CD14-positive monocyte (primary cell): ENCODE measurements at regions not wholly inside any gene's neighbourhood (a gene's known extent, or its start where the extent isn't known, plus 50 kb on each side); places are given as distances from the start of the nearest gene placed in this dataset.
"Not testable (repeated sequence)": the region's sequence is repeated elsewhere in the genome, so short reads cannot be mapped to it uniquely, and the experiment has no call there.

ENCODE experiments used
- DNase-seq, 3 donors: peaks; one replicate each; pipeline ENCODE4 v3.0.0-alpha.2; 2011 to 2022
- H2AFZ ChIP-seq: 2 replicates; pipeline ENCODE4 v1.6.0; 2012; ENCODE audit warnings: mild to moderate bottlenecking, low read depth, low read length, inconsistent platforms; ENCODE audit not compliant: insufficient read depth, poor library complexity, severe bottlenecking
- H3K27ac ChIP-seq, 2 donors: 1 replicate in 1 of 2; 2 replicates in 1 of 2; pipeline ENCODE4 v1.5.1; 2012 to 2013; ENCODE audit warnings: low read length in 2 of 2, control low read depth in 1 of 2, inconsistent platforms in 1 of 2, low read depth in 1 of 2, mild to moderate bottlenecking in 1 of 2
- H3K27me3 ChIP-seq, 2 donors: one replicate each; pipeline versions ENCODE4 v1.6.0 to v1.6.1; 2011 to 2013; ENCODE audit warnings: low read length in 2 of 2; ENCODE audit not compliant: control insufficient read depth in 2 of 2, insufficient read depth in 2 of 2
- H3K36me3 ChIP-seq, 2 donors: replicated peaks in 1 of 2; 1 replicate in 1 of 2; 2 replicates in 1 of 2; pipeline versions ENCODE4 v1.5.1 to v1.6.1; 2012 to 2013; ENCODE audit warnings: low read length in 2 of 2, control low read depth in 1 of 2, inconsistent platforms in 1 of 2, mild to moderate bottlenecking in 1 of 2; ENCODE audit not compliant: insufficient read depth in 2 of 2, control insufficient read depth in 1 of 2
- H3K4me1 ChIP-seq, 2 donors: 1 replicate in 1 of 2; 2 replicates in 1 of 2; pipeline versions ENCODE4 v1.5.1 to v1.6.1; 2012 to 2013; ENCODE audit warnings: low read length in 2 of 2, control low read depth in 1 of 2, inconsistent platforms in 1 of 2, mild to moderate bottlenecking in 1 of 2, moderate library complexity in 1 of 2; ENCODE audit not compliant: insufficient read depth in 2 of 2, control insufficient read depth in 1 of 2
- H3K4me2 ChIP-seq: replicated peaks from 2 replicates; pipeline ENCODE3; 2012; ENCODE audit warnings: low read length, moderate library complexity, mild to moderate bottlenecking; ENCODE audit not compliant: poor library complexity, severe bottlenecking; ENCODE audit errors: extremely low read depth
- H3K4me3 ChIP-seq, 3 experiments: fragments of 200-600 bp in 1 of 3; sonication (generic) in 1 of 3; replicated peaks in 1 of 3; 1 replicate in 2 of 3; 2 replicates in 1 of 3; pipeline ENCODE4 v1.5.1; 2011 to 2013; ENCODE audit warnings: low read length in 3 of 3, mild to moderate bottlenecking in 3 of 3, control low read depth in 2 of 3, low read depth in 2 of 3, inconsistent platforms in 1 of 3, moderate library complexity in 1 of 3
- H3K79me2 ChIP-seq: 2 replicates; pipeline ENCODE4 v1.6.0; 2012; ENCODE audit warnings: mild to moderate bottlenecking, control low read depth, inconsistent platforms, low read length, moderate library complexity; ENCODE audit not compliant: insufficient read depth
- H3K9ac ChIP-seq: 2 replicates; pipeline ENCODE4 v1.6.0; 2017; ENCODE audit warnings: low read length, mild to moderate bottlenecking; ENCODE audit not compliant: insufficient read depth, poor library complexity, severe bottlenecking
- H3K9me3 ChIP-seq, 2 donors: replicated peaks in 1 of 2; 1 replicate in 1 of 2; 2 replicates in 1 of 2; pipeline versions ENCODE4 v1.5.1 to v1.6.1; 2012 to 2013; ENCODE audit warnings: low read length in 2 of 2, control low read depth in 1 of 2; ENCODE audit not compliant: control insufficient read depth in 1 of 2, insufficient read depth in 1 of 2
- H4K20me1 ChIP-seq: 2 replicates; pipeline ENCODE4 v1.6.0; 2012; ENCODE audit warnings: mild to moderate bottlenecking, low read length, control low read depth, moderate library complexity; ENCODE audit not compliant: insufficient read depth
- H3K27ac Mint-ChIP-seq, 7 donors: one replicate each; pipeline ENCODE4 v1.8.0; 2020; ENCODE audit warnings: mild to moderate bottlenecking in 7 of 7, mixed read lengths in 7 of 7, moderate library complexity in 6 of 7, inconsistent platforms in 2 of 7
- H3K27me3 Mint-ChIP-seq, 3 donors: one replicate each; pipeline ENCODE4 v1.8.0; 2021 to 2022; ENCODE audit warnings: low read depth in 3 of 3, mild to moderate bottlenecking in 3 of 3, mixed read lengths in 3 of 3, moderate library complexity in 3 of 3, inconsistent platforms in 1 of 3
- H3K36me3 Mint-ChIP-seq, 2 donors: one replicate each; pipeline ENCODE4 v1.8.0; 2020; ENCODE audit warnings: mixed read lengths in 2 of 2, inconsistent platforms in 1 of 2, mild to moderate bottlenecking in 1 of 2
- H3K4me1 Mint-ChIP-seq: one replicate; pipeline ENCODE4 v1.8.0; 2020; ENCODE audit warnings: mild to moderate bottlenecking, mixed read lengths
- H3K4me3 Mint-ChIP-seq, 2 donors: one replicate each; pipeline ENCODE4 v1.8.0; 2020; ENCODE audit warnings: mild to moderate bottlenecking in 2 of 2, mixed read lengths in 2 of 2, moderate library complexity in 1 of 2
- H3K9me3 Mint-ChIP-seq, 7 donors: one replicate each; pipeline ENCODE4 v1.8.0; 2020 to 2022; ENCODE audit warnings: mixed read lengths in 7 of 7, mild to moderate bottlenecking in 6 of 7, moderate library complexity in 6 of 7, inconsistent platforms in 2 of 7
- WGBS: methylation state at CpG from one replicate; pipeline ENCODE4 v1.1.5; 2013; ENCODE audit warnings: missing lambda C conversion rate; ENCODE audit not compliant: insufficient coverage; 5-methylcytosine and 5-hydroxymethylcytosine counted together
- intact Hi-C, 2 donors: fragments of 100-400 bp; cut with micrococcal nuclease; formaldehyde crosslinking; loops; one replicate each; pipeline versions ENCODE4 v1.15.0 to v1.15.1; 2023
- TF ChIP-seq, protein P1 (sequence below): fragments of 200-600 bp; IDR thresholded peaks from one replicate; pipeline ENCODE4 v1.8.0; 2022; ENCODE audit warnings: antibody characterized with exemption, mild to moderate bottlenecking

GRCh38 chr4:22624002-22624401 lies 68.7 kb upstream of the GBA3 start:
- H2AFZ ChIP-seq, H3K4me1 Mint-ChIP-seq, H3K27ac Mint-ChIP-seq, H4K20me1 ChIP-seq, H3K36me3 Mint-ChIP-seq, H3K4me3 ChIP-seq, H3K27me3 ChIP-seq, DNase-seq, H3K79me2 ChIP-seq, H3K4me2 ChIP-seq, H3K9ac ChIP-seq, intact Hi-C loops, H3K27ac ChIP-seq, H3K9me3 Mint-ChIP-seq, H3K4me1 ChIP-seq, H3K27me3 Mint-ChIP-seq, H3K36me3 ChIP-seq, H3K4me3 Mint-ChIP-seq, H3K9me3 ChIP-seq: not testable (repeated sequence)
- WGBS, result 90% methylated on average over 3 of the region's 5 CpGs

- no peak overlapping the region for H2AFZ ChIP-seq
- WGBS, result 0% methylated on average over 1 of the region's 3 CpGs
- no peaks in the 10 kb centered on the region for H3K27me3 ChIP-seq
- peak in 1 of 3 donors; percentile 15 for DNase-seq
- no peaks in the 10 kb centered on the region for H3K4me1 ChIP-seq
- H3K9me3 Mint-ChIP-seq, result peaks cover 0 to under 1% (median 0%) of the 10 kb centered on the region in 7 donors
- H3K4me1 Mint-ChIP-seq, result peaks cover 7% of the 10 kb centered on the region
- H4K20me1 ChIP-seq, result no peaks in the 10 kb centered on the region
- no peak overlapping the region for H3K27ac Mint-ChIP-seq
- no peaks in the 10 kb centered on the region for H3K36me3 ChIP-seq
- H3K27ac ChIP-seq, result no peak overlapping the region
- no peaks in the 10 kb centered on the region for H3K79me2 ChIP-seq
- H3K4me3 ChIP-seq, result no peak overlapping the region
- intact Hi-C loops, result no loop called here
- no peak overlapping the region for H3K4me3 Mint-ChIP-seq
- TF ChIP-seq, protein P1, sequence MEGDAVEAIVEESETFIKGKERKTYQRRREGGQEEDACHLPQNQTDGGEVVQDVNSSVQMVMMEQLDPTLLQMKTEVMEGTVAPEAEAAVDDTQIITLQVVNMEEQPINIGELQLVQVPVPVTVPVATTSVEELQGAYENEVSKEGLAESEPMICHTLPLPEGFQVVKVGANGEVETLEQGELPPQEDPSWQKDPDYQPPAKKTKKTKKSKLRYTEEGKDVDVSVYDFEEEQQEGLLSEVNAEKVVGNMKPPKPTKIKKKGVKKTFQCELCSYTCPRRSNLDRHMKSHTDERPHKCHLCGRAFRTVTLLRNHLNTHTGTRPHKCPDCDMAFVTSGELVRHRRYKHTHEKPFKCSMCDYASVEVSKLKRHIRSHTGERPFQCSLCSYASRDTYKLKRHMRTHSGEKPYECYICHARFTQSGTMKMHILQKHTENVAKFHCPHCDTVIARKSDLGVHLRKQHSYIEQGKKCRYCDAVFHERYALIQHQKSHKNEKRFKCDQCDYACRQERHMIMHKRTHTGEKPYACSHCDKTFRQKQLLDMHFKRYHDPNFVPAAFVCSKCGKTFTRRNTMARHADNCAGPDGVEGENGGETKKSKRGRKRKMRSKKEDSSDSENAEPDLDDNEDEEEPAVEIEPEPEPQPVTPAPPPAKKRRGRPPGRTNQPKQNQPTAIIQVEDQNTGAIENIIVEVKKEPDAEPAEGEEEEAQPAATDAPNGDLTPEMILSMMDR, result no peak
- no peaks in the 10 kb centered on the region for H3K9me3 ChIP-seq
- H3K9ac ChIP-seq, result no peak overlapping the region
- no peaks in the 10 kb centered on the region for H3K36me3 Mint-ChIP-seq
- H3K4me2 ChIP-seq, result no peak overlapping the region
- H3K27me3 Mint-ChIP-seq, result peaks cover 0 to 2% (median 1%) of the 10 kb centered on the region in 3 donors
These were observed 67.4 kb upstream of the GBA3 start for GRCh38 chr4:22625311-22625710.

- H3K79me2 ChIP-seq, H3K36me3 Mint-ChIP-seq, H4K20me1 ChIP-seq, intact Hi-C loops, H2AFZ ChIP-seq, H3K9me3 Mint-ChIP-seq, H3K36me3 ChIP-seq, H3K27me3 Mint-ChIP-seq, H3K4me3 ChIP-seq, H3K9me3 ChIP-seq, H3K4me2 ChIP-seq, H3K27me3 ChIP-seq, H3K27ac Mint-ChIP-seq, H3K4me3 Mint-ChIP-seq, H3K27ac ChIP-seq, H3K9ac ChIP-seq, DNase-seq, H3K4me1 Mint-ChIP-seq, H3K4me1 ChIP-seq: not testable (repeated sequence)
These were observed 64.9 kb upstream of the GBA3 start for GRCh38 chr4:22627851-22628250.

DNA sequence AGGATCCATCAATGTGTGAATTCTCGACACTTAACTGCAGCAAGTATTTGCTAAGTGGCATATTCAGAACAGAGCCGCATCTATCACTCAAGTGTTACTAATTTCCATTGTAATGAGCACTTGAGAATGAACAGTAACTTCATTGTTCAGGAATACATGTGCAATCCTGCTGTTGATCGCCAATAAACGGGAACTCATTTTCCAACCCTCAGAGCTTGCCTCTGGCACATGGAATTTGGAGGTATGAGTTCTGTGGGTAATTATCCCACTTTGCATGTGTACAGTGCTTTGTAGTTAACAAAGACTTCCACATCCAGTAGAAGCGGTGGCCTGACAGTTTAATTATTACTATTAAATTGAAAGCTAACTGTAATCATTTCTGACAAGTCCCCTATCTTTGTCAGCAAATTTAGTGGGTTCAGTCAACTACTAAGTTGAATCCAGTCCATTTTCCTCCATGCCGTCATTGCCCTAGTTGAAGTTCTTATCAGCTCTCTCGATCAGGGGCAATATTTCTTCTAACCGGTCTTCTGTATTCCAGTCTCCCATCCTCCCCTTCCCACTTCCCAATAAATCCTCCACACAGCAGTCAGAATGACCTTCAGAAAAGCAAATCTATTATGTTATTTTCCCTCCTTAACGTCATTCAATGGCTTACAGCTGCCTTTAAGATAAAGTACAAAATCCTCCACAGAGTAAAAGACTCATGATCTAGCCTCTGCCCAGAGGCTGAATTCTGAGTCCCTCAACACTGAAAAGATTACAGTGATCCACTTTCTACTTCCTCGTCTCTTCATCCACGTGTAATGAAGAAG lies 62.4 kb upstream of the GBA3 start:
- H3K4me1 ChIP-seq, H3K4me3 ChIP-seq, H3K27ac ChIP-seq, DNase-seq, H3K9me3 Mint-ChIP-seq, H3K27me3 Mint-ChIP-seq, H3K4me3 Mint-ChIP-seq, H3K4me1 Mint-ChIP-seq, H3K4me2 ChIP-seq, H4K20me1 ChIP-seq, H3K36me3 ChIP-seq, intact Hi-C loops, H2AFZ ChIP-seq, H3K36me3 Mint-ChIP-seq, H3K79me2 ChIP-seq, H3K27me3 ChIP-seq, H3K9ac ChIP-seq, H3K27ac Mint-ChIP-seq: not testable (repeated sequence)
- H3K9me3 ChIP-seq, result peaks cover 4 to 10% of the 10 kb centered on the region in 2 donors
- 89% methylated on average over 6 of the region's 11 CpGs for WGBS
